SK-N-SH treated with all-trans-retinoic acid at 6 μM for 48 hours (cell line): ENCODE measurements at regions not wholly inside any gene's neighbourhood (a gene's known extent, or its start where the extent isn't known, plus 50 kb on each side); places are given as distances from the start of the nearest gene placed in this dataset.

ENCODE experiments used
- ATAC-seq: fragments of 200-7000 bp; cut with Tn5 transposase; 3 replicates; pipeline ENCODE4 v1.9.1; 2020; ENCODE audit warnings: mild to moderate bottlenecking, moderate library complexity
- ARNTL ChIP-seq: fragments of 450-650 bp; formaldehyde crosslinking; IDR thresholded peaks from 2 replicates; pipeline ENCODE4 v1.5.0; 2020; ENCODE audit warnings: low read depth, mild to moderate bottlenecking, moderate library complexity, borderline replicate concordance
- BACH2 ChIP-seq: fragments of 250-450 bp; sonication (Bioruptor Pico); IDR thresholded peaks from 2 replicates; pipeline ENCODE4 v1.9.0; 2021; ENCODE audit warnings: mild to moderate bottlenecking, borderline replicate concordance
- CSDC2 ChIP-seq: fragments of 250-450 bp; sonication (Bioruptor Pico); IDR thresholded peaks from 2 replicates; pipeline ENCODE4 v1.5.0; 2020; ENCODE audit warnings: mild to moderate bottlenecking, moderate library complexity
- GLIS3 ChIP-seq: fragments of 250-450 bp; sonication (Bioruptor Pico); IDR thresholded peaks from 2 replicates; pipeline ENCODE4 v1.5.0; 2020; ENCODE audit warnings: mild to moderate bottlenecking, moderate library complexity
- ISL1 ChIP-seq: fragments of 250-450 bp; sonication (Bioruptor Pico); IDR thresholded peaks from 2 replicates; pipeline ENCODE4 v2.1.2; 2022; ENCODE audit warnings: mild to moderate bottlenecking, moderate library complexity
- OSR1 ChIP-seq: fragments of 250-450 bp; sonication (Bioruptor Pico); IDR thresholded peaks from 2 replicates; pipeline ENCODE4 v1.8.0; 2022; ENCODE audit warnings: moderate library complexity, mild to moderate bottlenecking, inconsistent platforms
- PPARA ChIP-seq: fragments of 250-450 bp; sonication (Bioruptor Pico); IDR thresholded peaks from 2 replicates; pipeline ENCODE4 v1.5.0; 2020; ENCODE audit warnings: mild to moderate bottlenecking, borderline replicate concordance
- RARB ChIP-seq: fragments of 250-450 bp; sonication (Bioruptor Pico); IDR thresholded peaks from 2 replicates; pipeline ENCODE4 v1.8.0; 2021; ENCODE audit warnings: mild to moderate bottlenecking, moderate library complexity
- SNAI2 ChIP-seq: fragments of 250-450 bp; sonication (Bioruptor Pico); IDR thresholded peaks from 2 replicates; pipeline ENCODE4 v1.5.0; 2020; ENCODE audit warnings: mild to moderate bottlenecking, moderate library complexity
- TCF4 ChIP-seq: fragments of 250-450 bp; sonication (Bioruptor Pico); IDR thresholded peaks from 2 replicates; pipeline ENCODE4 v1.8.0; 2021; ENCODE audit warnings: mild to moderate bottlenecking, moderate library complexity, borderline replicate concordance
- TOX ChIP-seq: fragments of 250-450 bp; sonication (Bioruptor Pico); IDR thresholded peaks from 2 replicates; pipeline ENCODE4 v1.8.0; 2021; ENCODE audit warnings: mild to moderate bottlenecking, moderate library complexity, borderline replicate concordance
- ZC3H10 ChIP-seq: fragments of 250-450 bp; sonication (Bioruptor Pico); IDR thresholded peaks from 2 replicates; pipeline ENCODE4 v1.5.1; 2021; ENCODE audit warnings: mild to moderate bottlenecking, moderate library complexity
- ZFP3 ChIP-seq: fragments of 250-450 bp; sonication (Bioruptor Pico); IDR thresholded peaks from 2 replicates; pipeline ENCODE4 v1.5.0; 2020; ENCODE audit warnings: mild to moderate bottlenecking, moderate library complexity
- ZFP30 ChIP-seq: fragments of 450-650 bp; formaldehyde crosslinking; IDR thresholded peaks from 2 replicates; pipeline ENCODE4 v1.5.0; 2022; ENCODE audit warnings: mild to moderate bottlenecking, moderate library complexity
- ZNF565 ChIP-seq: fragments of 450-650 bp; formaldehyde crosslinking; conservative IDR thresholded peaks from 2 replicates; pipeline ENCODE4 v1.5.0; 2020; ENCODE audit warnings: low read depth, mild to moderate bottlenecking, moderate library complexity
- ZNF70 ChIP-seq: fragments of 450-650 bp; formaldehyde crosslinking; IDR thresholded peaks from 2 replicates; pipeline ENCODE4 v1.5.0; 2020; ENCODE audit warnings: mild to moderate bottlenecking, moderate library complexity
- ZNF8 ChIP-seq: fragments of 450-650 bp; formaldehyde crosslinking; IDR thresholded peaks from 2 replicates; pipeline ENCODE4 v1.5.0; 2020; ENCODE audit warnings: mild to moderate bottlenecking, moderate library complexity
- TF ChIP-seq, protein P1 (sequence below): fragments of 250-450 bp; sonication (Bioruptor Pico); IDR thresholded peaks from 2 replicates; pipeline ENCODE4 v1.5.1; 2020; ENCODE audit warnings: low read depth, mild to moderate bottlenecking, moderate library complexity
- TF ChIP-seq, protein P2 (sequence below): fragments of 250-450 bp; sonication (Bioruptor Pico); IDR thresholded peaks from 2 replicates; pipeline ENCODE4 v1.8.0; 2020; ENCODE audit warnings: mild to moderate bottlenecking, moderate library complexity, borderline replicate concordance
- TF ChIP-seq, protein P3 (sequence below): fragments of 250-450 bp; sonication (Bioruptor Pico); IDR thresholded peaks from 2 replicates; pipeline ENCODE4 v1.8.0; 2021; ENCODE audit warnings: low read depth, mild to moderate bottlenecking, moderate library complexity, borderline replicate concordance

DNA sequence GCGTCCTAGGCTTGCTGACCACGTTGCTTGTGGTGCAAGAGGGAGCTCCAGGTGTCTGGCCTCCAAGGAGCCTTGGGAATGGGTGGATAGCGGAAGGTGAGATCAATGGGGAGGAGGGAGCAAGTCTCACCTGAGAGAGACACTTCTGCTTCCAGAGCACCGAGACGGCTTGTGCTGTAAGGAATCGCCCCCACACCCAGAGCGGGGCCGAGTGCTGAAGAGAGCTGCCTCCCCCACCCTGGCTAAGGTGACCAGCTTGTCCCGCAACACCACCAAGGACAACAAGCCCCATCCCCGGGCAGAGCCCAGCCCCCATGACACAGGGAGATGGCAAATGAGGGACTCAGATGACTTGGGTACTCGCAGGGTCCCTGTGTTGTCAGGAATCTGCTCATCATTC is 485.6 kb downstream of the NPHP4 start:
- no peak for ATAC-seq
- TF ChIP-seq ZNF565 (CRISPR knock-in tag), result no peak
- no peak for TF ChIP-seq TOX (CRISPR knock-in tag)
- no peak for TF ChIP-seq OSR1 (CRISPR knock-in tag)
- TF ChIP-seq ISL1, result no peak
- TF ChIP-seq, protein P1, sequence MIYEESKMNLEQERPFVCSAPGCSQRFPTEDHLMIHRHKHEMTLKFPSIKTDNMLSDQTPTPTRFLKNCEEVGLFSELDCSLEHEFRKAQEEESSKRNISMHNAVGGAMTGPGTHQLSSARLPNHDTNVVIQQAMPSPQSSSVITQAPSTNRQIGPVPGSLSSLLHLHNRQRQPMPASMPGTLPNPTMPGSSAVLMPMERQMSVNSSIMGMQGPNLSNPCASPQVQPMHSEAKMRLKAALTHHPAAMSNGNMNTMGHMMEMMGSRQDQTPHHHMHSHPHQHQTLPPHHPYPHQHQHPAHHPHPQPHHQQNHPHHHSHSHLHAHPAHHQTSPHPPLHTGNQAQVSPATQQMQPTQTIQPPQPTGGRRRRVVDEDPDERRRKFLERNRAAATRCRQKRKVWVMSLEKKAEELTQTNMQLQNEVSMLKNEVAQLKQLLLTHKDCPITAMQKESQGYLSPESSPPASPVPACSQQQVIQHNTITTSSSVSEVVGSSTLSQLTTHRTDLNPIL (CRISPR knock-in tag), result no peak
- TF ChIP-seq ZFP30, result no peak
- TF ChIP-seq ZNF70, result no peak
- TF ChIP-seq ZFP3 (CRISPR knock-in tag), result no peak
- TF ChIP-seq ARNTL (CRISPR knock-in tag), result no peak
- no peak for TF ChIP-seq PPARA
- no peak for TF ChIP-seq BACH2 (CRISPR knock-in tag)

DNA sequence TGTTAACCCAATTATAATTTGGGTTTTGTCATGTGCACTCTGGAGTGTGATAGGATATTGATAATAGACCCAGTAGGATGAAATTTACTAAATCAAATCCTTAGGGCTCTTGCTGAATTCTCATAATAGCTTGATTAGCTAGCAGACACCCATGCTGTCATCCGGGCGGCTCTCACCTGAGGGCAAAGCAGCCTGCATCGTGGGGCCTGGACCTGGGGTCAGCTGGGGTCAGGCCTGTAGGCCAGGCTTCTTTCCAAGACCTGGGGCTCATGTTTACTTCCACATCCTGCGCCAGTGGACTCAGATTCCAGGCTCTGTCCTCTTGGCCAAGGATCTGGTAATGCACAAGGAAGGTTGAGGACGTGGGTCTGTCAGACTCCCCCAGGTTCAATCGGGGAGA is 486.3 kb downstream of the NPHP4 start:
- ATAC-seq, result no peak
- TF ChIP-seq TCF4 (CRISPR knock-in tag) (no peak), BACH2 (CRISPR knock-in tag) (no peak), PPARA (no peak), SNAI2 (no peak), ZNF70 (no peak), ZC3H10 (CRISPR knock-in tag) (no peak), ZNF565 (CRISPR knock-in tag) (no peak), ZFP3 (CRISPR knock-in tag) (no peak), ZFP30 (no peak), RARB (CRISPR knock-in tag) (no peak), GLIS3 (CRISPR knock-in tag) (no peak), ISL1 (no peak), OSR1 (CRISPR knock-in tag) (no peak), CSDC2 (CRISPR knock-in tag) (no peak)
- TF ChIP-seq, protein P2, sequence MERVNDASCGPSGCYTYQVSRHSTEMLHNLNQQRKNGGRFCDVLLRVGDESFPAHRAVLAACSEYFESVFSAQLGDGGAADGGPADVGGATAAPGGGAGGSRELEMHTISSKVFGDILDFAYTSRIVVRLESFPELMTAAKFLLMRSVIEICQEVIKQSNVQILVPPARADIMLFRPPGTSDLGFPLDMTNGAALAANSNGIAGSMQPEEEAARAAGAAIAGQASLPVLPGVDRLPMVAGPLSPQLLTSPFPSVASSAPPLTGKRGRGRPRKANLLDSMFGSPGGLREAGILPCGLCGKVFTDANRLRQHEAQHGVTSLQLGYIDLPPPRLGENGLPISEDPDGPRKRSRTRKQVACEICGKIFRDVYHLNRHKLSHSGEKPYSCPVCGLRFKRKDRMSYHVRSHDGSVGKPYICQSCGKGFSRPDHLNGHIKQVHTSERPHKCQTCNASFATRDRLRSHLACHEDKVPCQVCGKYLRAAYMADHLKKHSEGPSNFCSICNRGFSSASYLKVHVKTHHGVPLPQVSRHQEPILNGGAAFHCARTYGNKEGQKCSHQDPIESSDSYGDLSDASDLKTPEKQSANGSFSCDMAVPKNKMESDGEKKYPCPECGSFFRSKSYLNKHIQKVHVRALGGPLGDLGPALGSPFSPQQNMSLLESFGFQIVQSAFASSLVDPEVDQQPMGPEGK (CRISPR knock-in tag), result no peak
- TF ChIP-seq, protein P1 (CRISPR knock-in tag), result no peak
- TF ChIP-seq, all 23 proteins: peak for 0

DNA sequence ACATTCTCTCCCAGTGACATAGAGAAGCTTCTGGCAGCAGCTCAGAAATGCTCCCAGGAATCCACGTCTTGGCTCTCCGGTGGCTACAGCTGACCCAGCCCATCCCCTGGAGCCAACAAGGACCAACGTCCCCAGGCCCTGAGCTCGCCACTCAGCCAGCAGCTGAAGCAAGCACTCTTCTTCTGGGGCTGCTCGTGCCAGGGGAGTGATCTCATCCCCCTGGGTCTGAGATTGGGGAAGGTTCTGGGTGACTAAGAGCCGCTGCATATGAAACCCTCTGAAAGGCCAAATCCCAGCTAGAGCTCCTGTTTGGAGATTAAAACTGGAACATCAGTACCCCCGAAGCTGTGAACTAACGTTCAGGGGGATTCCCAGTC is 487.9 kb downstream of the NPHP4 start:
- no peak for TF ChIP-seq BACH2 (CRISPR knock-in tag)
- no peak for TF ChIP-seq ZNF565 (CRISPR knock-in tag)
- TF ChIP-seq, protein P1 (CRISPR knock-in tag), result no peak
- TF ChIP-seq CSDC2 (CRISPR knock-in tag), result no peak
- TF ChIP-seq ZFP3 (CRISPR knock-in tag), result no peak
- no peak for TF ChIP-seq ZFP30
- TF ChIP-seq TOX (CRISPR knock-in tag), result no peak
- TF ChIP-seq SNAI2, result no peak
- TF ChIP-seq, protein P2 (CRISPR knock-in tag), result no peak
- TF ChIP-seq, protein P3, sequence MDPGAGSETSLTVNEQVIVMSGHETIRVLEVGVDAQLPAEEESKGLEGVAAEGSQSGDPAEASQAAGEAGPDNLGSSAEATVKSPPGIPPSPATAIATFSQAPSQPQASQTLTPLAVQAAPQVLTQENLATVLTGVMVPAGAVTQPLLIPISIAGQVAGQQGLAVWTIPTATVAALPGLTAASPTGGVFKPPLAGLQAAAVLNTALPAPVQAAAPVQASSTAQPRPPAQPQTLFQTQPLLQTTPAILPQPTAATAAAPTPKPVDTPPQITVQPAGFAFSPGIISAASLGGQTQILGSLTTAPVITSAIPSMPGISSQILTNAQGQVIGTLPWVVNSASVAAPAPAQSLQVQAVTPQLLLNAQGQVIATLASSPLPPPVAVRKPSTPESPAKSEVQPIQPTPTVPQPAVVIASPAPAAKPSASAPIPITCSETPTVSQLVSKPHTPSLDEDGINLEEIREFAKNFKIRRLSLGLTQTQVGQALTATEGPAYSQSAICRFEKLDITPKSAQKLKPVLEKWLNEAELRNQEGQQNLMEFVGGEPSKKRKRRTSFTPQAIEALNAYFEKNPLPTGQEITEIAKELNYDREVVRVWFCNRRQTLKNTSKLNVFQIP (CRISPR knock-in tag), result no peak
- no peak for TF ChIP-seq ISL1
- TF ChIP-seq ZNF8 (CRISPR knock-in tag), result no peak
- TF ChIP-seq ARNTL (CRISPR knock-in tag), result no peak
- TF ChIP-seq GLIS3 (CRISPR knock-in tag), result no peak
- ATAC-seq, result no peak
